OCI-LY7 (cell line): ENCODE measurements at regions not wholly inside any gene's neighbourhood (a gene's known extent, or its start where the extent isn't known, plus 50 kb on each side); places are given as distances from the start of the nearest gene placed in this dataset.
"Not testable (repeated sequence)": the region's sequence is repeated elsewhere in the genome, so short reads cannot be mapped to it uniquely, and the experiment has no call there.

Source experiments
- CTCF ChIP-seq: fragments of 200-600 bp; sonication (generic); conservative IDR thresholded peaks from 2 replicates; pipeline ENCODE4 v1.5.1; 2014; ENCODE audit warnings: mild to moderate bottlenecking, antibody characterized with exemption, low read length, moderate library complexity, mixed read lengths
- EZH2phosphoT487 ChIP-seq: fragments of 200-600 bp; sonication (generic); IDR thresholded peaks from 2 replicates; pipeline ENCODE4 v1.6.1; 2018; ENCODE audit warnings: low read depth, borderline replicate concordance, mild to moderate bottlenecking, mixed run types, antibody characterized with exemption, low read length, moderate library complexity, mixed read lengths

GRCh38 chr4:126546197-126546596 is 1086.6 kb upstream of the INTU start:
- not testable (repeated sequence) for TF ChIP-seq CTCF, EZH2phosphoT487
